ENCODE measurements at regions not wholly inside any gene's neighbourhood (a gene's known extent, or its start where the extent isn't known, plus 50 kb on each side); places are given as distances from the start of the nearest gene placed in this dataset.
A peak's percentile ranks its signal among the peaks of the same experiment; 100 is the strongest.

DNA sequence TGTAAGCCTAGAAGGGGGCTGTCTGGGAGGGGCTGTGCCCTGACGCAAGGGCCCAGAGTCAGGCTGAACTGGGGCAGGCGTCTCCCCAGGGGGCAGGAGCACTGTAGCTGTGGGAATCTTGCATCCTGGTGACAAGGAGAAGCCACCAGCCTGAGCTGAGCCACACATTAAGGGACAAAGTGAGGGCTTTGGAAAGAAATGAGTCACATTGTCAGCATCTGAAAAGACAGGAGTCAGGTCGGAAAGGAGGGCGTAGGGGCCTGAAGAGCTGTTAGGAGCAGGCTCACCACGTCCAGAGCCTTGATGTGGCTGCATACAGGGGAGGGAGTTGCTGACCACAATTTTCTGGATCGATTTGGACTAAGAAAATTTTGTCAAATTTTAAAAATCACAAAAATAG, 298.6 kb downstream of the CYP26B1 start:
- H3K27ac ChIP-seq, result peak overlapping the region; percentile 78 to 85
- ATAC-seq (ENCODE audit: insufficient number of reproducible peaks, low FRiP score, low read depth) (no peak), DNase-seq (ENCODE audit: low spot score) (no peak)
- no peaks in the 10 kb centered on the region for H3K27me3 ChIP-seq (replicated peaks; ENCODE audit: insufficient read depth)
- H3K36me3 ChIP-seq, result no peaks in the 10 kb centered on the region
- H3K4me3 ChIP-seq, result no peak overlapping the region
- peaks cover 30 to 54% of the 10 kb centered on the region in 2 donors for H3K4me1 ChIP-seq (ENCODE audit: control insufficient read depth in 1 of 2, low read depth in 2 of 2)
- TF ChIP-seq, protein P1, sequence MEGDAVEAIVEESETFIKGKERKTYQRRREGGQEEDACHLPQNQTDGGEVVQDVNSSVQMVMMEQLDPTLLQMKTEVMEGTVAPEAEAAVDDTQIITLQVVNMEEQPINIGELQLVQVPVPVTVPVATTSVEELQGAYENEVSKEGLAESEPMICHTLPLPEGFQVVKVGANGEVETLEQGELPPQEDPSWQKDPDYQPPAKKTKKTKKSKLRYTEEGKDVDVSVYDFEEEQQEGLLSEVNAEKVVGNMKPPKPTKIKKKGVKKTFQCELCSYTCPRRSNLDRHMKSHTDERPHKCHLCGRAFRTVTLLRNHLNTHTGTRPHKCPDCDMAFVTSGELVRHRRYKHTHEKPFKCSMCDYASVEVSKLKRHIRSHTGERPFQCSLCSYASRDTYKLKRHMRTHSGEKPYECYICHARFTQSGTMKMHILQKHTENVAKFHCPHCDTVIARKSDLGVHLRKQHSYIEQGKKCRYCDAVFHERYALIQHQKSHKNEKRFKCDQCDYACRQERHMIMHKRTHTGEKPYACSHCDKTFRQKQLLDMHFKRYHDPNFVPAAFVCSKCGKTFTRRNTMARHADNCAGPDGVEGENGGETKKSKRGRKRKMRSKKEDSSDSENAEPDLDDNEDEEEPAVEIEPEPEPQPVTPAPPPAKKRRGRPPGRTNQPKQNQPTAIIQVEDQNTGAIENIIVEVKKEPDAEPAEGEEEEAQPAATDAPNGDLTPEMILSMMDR (IDR thresholded peaks at IDR 0.05), result no peak
- H3K9me3 ChIP-seq, result no peaks in the 10 kb centered on the region

DNA sequence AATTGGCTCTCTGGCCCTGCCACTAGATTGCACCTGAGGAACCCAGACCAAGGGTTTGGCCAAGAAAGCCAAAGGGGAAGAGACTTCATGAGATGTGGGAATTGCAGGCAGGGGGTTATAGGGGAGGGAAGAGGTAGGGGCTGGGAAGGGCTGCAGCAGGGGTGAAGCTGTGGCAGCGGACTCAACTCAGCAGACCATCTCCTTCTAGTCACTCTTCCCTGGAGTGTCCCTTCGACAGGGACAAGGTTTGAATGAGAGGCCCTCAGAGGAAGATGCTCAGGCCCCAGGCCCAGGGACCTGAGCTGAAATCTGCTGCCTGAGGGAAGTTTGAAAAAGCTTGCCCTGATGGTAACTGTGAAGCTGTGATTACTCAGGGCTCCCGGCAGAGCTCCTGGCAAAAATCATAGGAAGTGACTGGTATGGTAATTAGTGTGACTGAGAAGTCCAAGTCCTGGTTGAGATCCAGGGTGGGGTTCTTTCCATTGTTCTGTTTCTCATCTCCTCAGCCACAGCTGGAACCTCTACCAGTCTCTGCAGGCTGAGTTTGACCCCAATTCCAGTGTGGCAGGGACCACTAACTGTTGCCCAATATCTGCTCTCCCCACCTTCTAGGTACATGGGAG, 300.9 kb downstream of the CYP26B1 start:
- TF ChIP-seq, protein P1 (IDR thresholded peaks at IDR 0.05), result no peak
- Histone ChIP-seq H3K27me3 (replicated peaks; ENCODE audit: insufficient read depth) (no peaks in the 10 kb centered on the region), H3K36me3 (no peaks in the 10 kb centered on the region), H3K9me3 (no peaks in the 10 kb centered on the region), H3K4me3 (no peak overlapping the region), H3K4me1 (ENCODE audit: control insufficient read depth in 1 of 2, low read depth in 2 of 2) (peaks cover 22 to 48% of the 10 kb centered on the region in 2 donors), H3K27ac (no peak overlapping the region)
- ATAC-seq (ENCODE audit: insufficient number of reproducible peaks, low FRiP score, low read depth) (no peak), DNase-seq (ENCODE audit: low spot score) (no peak)

DNA sequence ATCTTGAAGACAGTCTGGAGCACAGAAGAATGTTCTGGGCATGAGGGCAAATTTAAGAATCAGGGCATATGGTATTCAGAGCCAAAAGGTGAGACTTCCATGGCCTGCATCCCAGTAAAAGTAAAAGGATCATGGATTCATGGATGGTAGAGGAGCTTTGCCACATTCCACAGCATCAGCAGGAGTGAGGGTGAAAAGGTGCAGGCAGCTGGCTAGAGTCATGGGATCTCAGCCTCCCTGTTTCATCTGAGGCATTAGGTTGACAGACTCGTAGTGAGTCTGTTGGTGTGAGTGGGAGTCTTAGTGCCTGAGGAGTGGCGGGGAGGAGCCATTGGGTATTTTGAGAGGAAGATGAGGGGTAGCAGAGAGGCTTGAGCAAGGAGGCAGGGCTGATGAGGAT, 301.6 kb downstream of the CYP26B1 start:
- H3K9me3 ChIP-seq, result no peaks in the 10 kb centered on the region
- DNase-seq (ENCODE audit: low spot score) (no peak), ATAC-seq (ENCODE audit: insufficient number of reproducible peaks, low FRiP score, low read depth) (no peak)
- H3K27me3 ChIP-seq (replicated peaks; ENCODE audit: insufficient read depth), result no peaks in the 10 kb centered on the region
- H3K4me1 ChIP-seq (ENCODE audit: control insufficient read depth in 1 of 2, low read depth in 2 of 2), result peaks cover 15 to 40% of the 10 kb centered on the region in 2 donors
- no peak overlapping the region for H3K4me3 ChIP-seq
- H3K36me3 ChIP-seq, result no peaks in the 10 kb centered on the region
- no peak overlapping the region for H3K27ac ChIP-seq
- TF ChIP-seq, protein P1 (IDR thresholded peaks at IDR 0.05), result no peak

DNA sequence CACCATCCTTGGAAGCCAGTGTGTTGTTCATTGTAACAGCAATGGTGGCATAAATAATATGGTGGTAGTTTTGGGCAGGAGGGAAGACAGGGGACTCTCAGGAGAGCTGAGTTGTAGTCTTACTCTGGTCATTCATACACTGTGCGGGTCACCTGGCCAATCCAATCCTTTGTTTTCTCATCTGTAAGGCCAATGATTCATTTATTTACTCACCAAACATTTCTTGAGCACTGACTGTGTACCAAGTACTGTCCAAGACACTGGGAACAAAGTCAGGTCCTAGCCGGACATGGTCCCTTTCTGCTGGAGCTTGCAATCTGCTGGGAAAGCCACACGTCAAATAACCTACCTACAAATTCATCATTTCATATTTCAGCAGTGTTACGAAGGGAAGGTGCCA, 302.7 kb downstream of the CYP26B1 start:
- TF ChIP-seq, protein P1 (IDR thresholded peaks at IDR 0.05), result no peak

DNA sequence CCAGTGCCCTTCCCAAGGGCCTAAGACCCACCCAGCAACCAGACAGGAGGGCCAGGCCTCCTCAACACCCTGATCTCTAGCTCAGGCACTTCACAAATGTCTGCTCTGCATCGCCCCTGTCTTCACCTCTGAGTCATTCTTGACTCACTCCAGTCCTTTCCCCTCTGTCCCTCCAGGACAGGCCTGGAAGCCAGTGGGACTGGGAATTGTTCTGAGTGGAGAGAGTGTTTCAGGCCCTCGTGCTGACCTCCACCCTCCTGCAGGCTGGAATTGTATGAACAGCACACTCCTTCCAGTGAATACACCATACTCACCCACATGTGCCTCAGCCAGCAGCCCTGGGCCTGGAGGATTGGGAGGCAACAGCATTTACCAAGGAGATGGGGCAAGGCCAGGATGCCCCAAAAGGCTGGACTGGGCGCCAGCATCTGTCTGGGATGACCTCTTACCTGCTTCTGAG, 304.2 kb downstream of the CYP26B1 start:
- H3K27ac ChIP-seq, result no peak overlapping the region
- ATAC-seq (ENCODE audit: insufficient number of reproducible peaks, low FRiP score, low read depth), result no peak

More for the DNA sequence above, 302.7 kb downstream of the CYP26B1 start:
- Histone ChIP-seq H3K27me3 (replicated peaks; ENCODE audit: insufficient read depth) (no peaks in the 10 kb centered on the region), H3K36me3 (no peaks in the 10 kb centered on the region), H3K4me3 (no peak overlapping the region), H3K9me3 (no peaks in the 10 kb centered on the region), H3K27ac (no peak overlapping the region), H3K4me1 (ENCODE audit: control insufficient read depth in 1 of 2, low read depth in 2 of 2) (peaks cover 8 to 31% of the 10 kb centered on the region in 2 donors)
- ATAC-seq (ENCODE audit: insufficient number of reproducible peaks, low FRiP score, low read depth) (no peak), DNase-seq (ENCODE audit: low spot score) (no peak)

More for the DNA sequence above, 304.2 kb downstream of the CYP26B1 start:
- H3K9me3 ChIP-seq, result no peaks in the 10 kb centered on the region
- TF ChIP-seq, protein P1 (IDR thresholded peaks at IDR 0.05), result no peak
- DNase-seq (ENCODE audit: low spot score), result no peak
- H3K4me1 ChIP-seq (ENCODE audit: control insufficient read depth in 1 of 2, low read depth in 2 of 2), result peaks cover 2 to 18% of the 10 kb centered on the region in 2 donors
- H3K4me3 ChIP-seq, result no peak overlapping the region
- no peaks in the 10 kb centered on the region for H3K27me3 ChIP-seq (replicated peaks; ENCODE audit: insufficient read depth)
- H3K36me3 ChIP-seq, result no peaks in the 10 kb centered on the region

All from thoracic aorta (tissue), 2 donors.